ENCODE measurements at regions not wholly inside any gene's neighbourhood (a gene's known extent, or its start where the extent isn't known, plus 50 kb on each side); places are given as distances from the start of the nearest gene placed in this dataset.
"Not testable (repeated sequence)": the region's sequence is repeated elsewhere in the genome, so short reads cannot be mapped to it uniquely, and the experiment has no call there.

DNA sequence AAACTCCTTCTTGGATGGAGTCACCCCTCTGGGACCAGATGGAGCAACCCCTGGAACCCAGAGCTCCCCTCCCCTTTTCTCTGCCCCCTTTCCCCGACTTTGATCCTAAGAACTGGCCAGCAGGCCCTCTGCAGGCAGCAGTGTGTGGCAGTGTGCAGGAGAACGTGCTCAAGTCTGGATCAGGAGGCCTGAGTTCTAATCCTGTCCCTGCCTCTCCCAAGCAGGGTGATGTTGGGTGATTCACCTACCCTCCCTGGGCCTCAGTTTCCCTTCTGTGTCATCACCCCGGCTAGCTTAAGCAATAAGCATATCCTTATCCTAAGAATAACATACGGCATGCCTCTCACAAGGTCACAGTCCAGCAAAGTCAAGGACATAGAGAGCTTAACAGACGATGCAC lies 67.6 kb downstream of the C9orf50 start:
- Histone ChIP-seq H3K27me3 (replicated peaks; ENCODE audit: control insufficient read depth, insufficient read depth, low read length, poor library complexity, severe bottlenecking) (peaks cover 24% of the 10 kb centered on the region), H3K36me3 (ENCODE audit: control insufficient read depth, insufficient read depth, low read length) (no peaks in the 10 kb centered on the region), H3K9me3 (ENCODE audit: control insufficient read depth, low read length) (no peaks in the 10 kb centered on the region), H3K4me1 (ENCODE audit: control insufficient read depth, insufficient read depth, low read length, poor library complexity, severe bottlenecking) (peaks cover 3% of the 10 kb centered on the region), H3K4me3 (ENCODE audit: insufficient read depth, low read depth, low read length, poor library complexity, severe bottlenecking) (no peak overlapping the region), H3K27ac (ENCODE audit: insufficient read depth, low read length, poor library complexity, severe bottlenecking) (no peak overlapping the region)
- DNase-seq, result no peak

DNA sequence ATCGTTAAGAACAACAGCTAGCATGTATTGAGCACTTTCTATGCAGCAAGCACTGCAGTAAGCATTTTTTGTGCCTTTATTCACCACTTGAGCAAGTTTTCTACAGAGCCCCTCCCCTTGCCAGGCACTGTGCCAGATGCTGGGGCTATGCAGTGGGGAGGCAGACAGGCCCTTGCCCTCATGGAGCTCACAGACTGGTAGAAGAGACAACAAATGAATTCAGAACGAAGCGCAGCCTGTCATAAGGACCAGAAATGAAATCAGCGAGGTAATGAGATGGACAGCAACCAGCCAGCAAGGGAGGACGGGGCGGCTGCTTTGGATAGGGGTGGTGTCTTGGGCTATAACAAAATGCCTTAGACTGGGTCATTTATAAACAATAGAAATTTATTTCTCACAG lies 68.8 kb downstream of the C9orf50 start:
- H3K27ac ChIP-seq (ENCODE audit: insufficient read depth, low read length, poor library complexity, severe bottlenecking), result no peak overlapping the region
- no peaks in the 10 kb centered on the region for H3K9me3 ChIP-seq (ENCODE audit: control insufficient read depth, low read length)
- peaks cover 3% of the 10 kb centered on the region for H3K4me1 ChIP-seq (ENCODE audit: control insufficient read depth, insufficient read depth, low read length, poor library complexity, severe bottlenecking)
- no peak overlapping the region for H3K4me3 ChIP-seq (ENCODE audit: insufficient read depth, low read depth, low read length, poor library complexity, severe bottlenecking)
- no peaks in the 10 kb centered on the region for H3K36me3 ChIP-seq (ENCODE audit: control insufficient read depth, insufficient read depth, low read length)
- peaks cover 24% of the 10 kb centered on the region for H3K27me3 ChIP-seq (replicated peaks; ENCODE audit: control insufficient read depth, insufficient read depth, low read length, poor library complexity, severe bottlenecking)
- DNase-seq, result no peak

- no peak for DNase-seq
- no peaks in the 10 kb centered on the region for H3K9me3 ChIP-seq (ENCODE audit: control insufficient read depth, low read length)
- no peak overlapping the region for H3K27ac ChIP-seq (ENCODE audit: insufficient read depth, low read length, poor library complexity, severe bottlenecking)
- peaks cover 3% of the 10 kb centered on the region for H3K4me1 ChIP-seq (ENCODE audit: control insufficient read depth, insufficient read depth, low read length, poor library complexity, severe bottlenecking)
- H3K27me3 ChIP-seq (replicated peaks; ENCODE audit: control insufficient read depth, insufficient read depth, low read length, poor library complexity, severe bottlenecking), result peaks cover 24% of the 10 kb centered on the region
- H3K4me3 ChIP-seq (ENCODE audit: insufficient read depth, low read depth, low read length, poor library complexity, severe bottlenecking), result no peak overlapping the region
- no peaks in the 10 kb centered on the region for H3K36me3 ChIP-seq (ENCODE audit: control insufficient read depth, insufficient read depth, low read length)
These were observed 69.4 kb downstream of the C9orf50 start for GRCh38 chr9:129551393-129551973.

DNA sequence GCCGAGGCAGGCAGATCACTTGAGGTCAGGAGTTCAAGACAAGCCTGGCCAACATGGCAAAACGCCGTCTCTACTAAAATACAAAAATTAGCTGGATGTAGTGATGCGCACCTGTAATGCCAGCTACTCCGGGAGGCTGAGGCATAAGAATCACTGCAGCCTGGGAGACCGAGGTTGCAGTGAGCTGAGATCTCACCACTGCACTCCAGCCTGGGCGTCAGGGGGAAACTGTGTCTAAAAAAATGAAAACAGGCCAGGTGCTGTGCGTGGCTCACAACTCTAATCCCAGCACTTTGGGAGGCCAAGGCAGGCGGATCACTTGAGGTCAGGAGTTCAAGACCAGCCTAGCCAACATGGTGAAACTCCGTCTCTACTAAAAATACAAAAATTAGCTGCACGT lies 69.9 kb downstream of the C9orf50 start:
- H3K4me1 ChIP-seq (ENCODE audit: control insufficient read depth, insufficient read depth, low read length, poor library complexity, severe bottlenecking); H3K9me3 ChIP-seq (ENCODE audit: control insufficient read depth, low read length); H3K36me3 ChIP-seq (ENCODE audit: control insufficient read depth, insufficient read depth, low read length); H3K27ac ChIP-seq (ENCODE audit: insufficient read depth, low read length, poor library complexity, severe bottlenecking); H3K4me3 ChIP-seq (ENCODE audit: insufficient read depth, low read depth, low read length, poor library complexity, severe bottlenecking); DNase-seq: not testable (repeated sequence)
- H3K27me3 ChIP-seq (replicated peaks; ENCODE audit: control insufficient read depth, insufficient read depth, low read length, poor library complexity, severe bottlenecking), result peaks cover 24% of the 10 kb centered on the region

DNA sequence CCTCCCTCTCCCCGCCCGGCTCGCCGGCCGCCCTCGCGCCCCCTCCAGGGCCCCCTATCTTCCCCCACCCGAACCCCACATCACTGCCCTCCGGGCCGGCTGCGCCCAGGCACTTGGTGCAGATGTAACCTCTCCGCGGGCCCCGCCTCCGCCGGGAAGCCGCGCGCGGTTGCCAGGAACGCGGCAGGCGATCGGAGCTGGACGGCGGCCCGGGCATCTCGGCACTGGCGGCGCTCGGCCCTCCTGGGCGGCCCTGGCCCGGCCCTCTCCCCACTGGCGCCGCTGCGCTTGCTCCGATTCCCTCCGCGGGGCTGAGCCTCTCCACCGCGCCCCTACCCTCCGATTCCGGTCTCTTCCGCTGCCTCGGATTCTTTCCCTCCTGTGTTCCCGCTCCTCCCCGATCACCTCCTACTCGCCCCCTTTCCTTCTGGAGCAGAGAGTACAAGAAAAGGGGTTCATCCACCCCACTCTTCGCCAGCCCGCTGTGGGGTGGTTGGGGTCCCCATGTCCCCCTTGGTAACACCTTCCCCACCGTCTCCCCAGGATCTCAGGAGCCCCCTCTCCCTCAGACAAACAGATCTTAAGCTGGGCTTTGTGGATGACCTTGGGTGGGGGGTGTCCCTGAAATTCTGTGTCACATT lies 70.6 kb downstream of the C9orf50 start:
- Histone ChIP-seq H3K27me3 (replicated peaks; ENCODE audit: control insufficient read depth, insufficient read depth, low read length, poor library complexity, severe bottlenecking) (peaks cover 24% of the 10 kb centered on the region), H3K27ac (ENCODE audit: insufficient read depth, low read length, poor library complexity, severe bottlenecking) (no peak overlapping the region), H3K4me3 (ENCODE audit: insufficient read depth, low read depth, low read length, poor library complexity, severe bottlenecking) (peak overlapping the region; percentile 29), H3K9me3 (ENCODE audit: control insufficient read depth, low read length) (no peaks in the 10 kb centered on the region), H3K4me1 (ENCODE audit: control insufficient read depth, insufficient read depth, low read length, poor library complexity, severe bottlenecking) (peaks cover 3% of the 10 kb centered on the region), H3K36me3 (ENCODE audit: control insufficient read depth, insufficient read depth, low read length) (no peaks in the 10 kb centered on the region)
- no peak for DNase-seq

- Histone ChIP-seq H3K27me3 (replicated peaks; ENCODE audit: control insufficient read depth, insufficient read depth, low read length, poor library complexity, severe bottlenecking) (peaks cover 24% of the 10 kb centered on the region), H3K4me1 (ENCODE audit: control insufficient read depth, insufficient read depth, low read length, poor library complexity, severe bottlenecking) (peaks cover 3% of the 10 kb centered on the region), H3K27ac (ENCODE audit: insufficient read depth, low read length, poor library complexity, severe bottlenecking) (no peak overlapping the region), H3K36me3 (ENCODE audit: control insufficient read depth, insufficient read depth, low read length) (no peaks in the 10 kb centered on the region), H3K9me3 (ENCODE audit: control insufficient read depth, low read length) (no peaks in the 10 kb centered on the region), H3K4me3 (ENCODE audit: insufficient read depth, low read depth, low read length, poor library complexity, severe bottlenecking) (peak overlapping the region; percentile 29)
- no peak for DNase-seq
These were observed 71.2 kb downstream of the C9orf50 start for GRCh38 chr9:129549684-129550083.

DNA sequence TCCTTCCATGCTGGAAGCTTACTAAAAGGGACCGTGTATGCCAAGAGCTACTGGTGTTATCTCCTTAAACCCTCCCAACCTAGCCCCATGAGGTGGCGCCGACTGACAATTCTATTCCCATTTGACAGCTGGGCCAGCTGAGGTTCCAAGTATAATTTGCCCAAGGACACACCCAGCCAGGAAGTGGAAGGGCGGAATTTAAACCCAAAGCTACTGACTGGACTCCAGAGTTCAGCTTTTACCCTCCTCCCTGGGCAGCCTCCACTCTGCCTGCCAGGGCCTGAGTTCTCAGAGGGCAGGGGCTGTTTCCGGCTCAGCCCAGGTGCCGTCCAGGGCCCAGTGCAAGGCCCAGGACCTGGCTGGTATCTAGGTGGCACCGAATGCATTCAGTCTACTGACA lies 71.8 kb downstream of the C9orf50 start:
- H3K4me1 ChIP-seq (ENCODE audit: control insufficient read depth, insufficient read depth, low read length, poor library complexity, severe bottlenecking), result peaks cover 3% of the 10 kb centered on the region
- no peak overlapping the region for H3K4me3 ChIP-seq (ENCODE audit: insufficient read depth, low read depth, low read length, poor library complexity, severe bottlenecking)
- H3K27ac ChIP-seq (ENCODE audit: insufficient read depth, low read length, poor library complexity, severe bottlenecking), result no peak overlapping the region
- H3K27me3 ChIP-seq (replicated peaks; ENCODE audit: control insufficient read depth, insufficient read depth, low read length, poor library complexity, severe bottlenecking), result peaks cover 24% of the 10 kb centered on the region
- H3K9me3 ChIP-seq (ENCODE audit: control insufficient read depth, low read length), result no peaks in the 10 kb centered on the region
- DNase-seq, result no peak
- no peaks in the 10 kb centered on the region for H3K36me3 ChIP-seq (ENCODE audit: control insufficient read depth, insufficient read depth, low read length)

DNA sequence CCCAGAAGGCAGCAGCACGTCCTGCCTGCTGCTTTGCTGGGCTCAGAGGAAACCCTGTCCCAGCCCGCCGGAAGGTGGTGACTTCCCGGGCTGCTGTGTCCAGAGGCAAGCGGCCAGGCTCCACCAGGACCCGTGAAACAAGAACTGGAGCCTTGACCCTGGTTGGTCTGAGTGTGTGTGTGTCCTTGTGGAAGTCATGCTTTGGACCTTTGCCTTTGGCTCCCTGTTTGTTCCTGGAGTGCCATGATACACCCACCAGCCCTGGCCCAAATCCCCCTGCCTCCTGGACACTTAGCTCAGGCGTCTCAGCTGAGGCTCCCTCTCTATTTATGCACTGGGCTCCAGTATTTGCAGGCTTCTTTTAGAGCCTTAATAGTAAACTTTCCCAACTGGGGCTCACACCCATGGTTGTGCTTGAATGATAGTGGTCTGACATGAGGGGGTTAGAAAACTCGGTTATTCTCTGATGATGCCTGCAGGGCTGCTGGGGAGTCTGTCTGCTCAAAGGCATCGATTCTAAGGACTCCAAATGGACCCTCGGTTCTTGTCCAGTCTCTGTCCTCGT lies 72.2 kb downstream of the C9orf50 start:
- DNase-seq, result no peak
- peaks cover 3% of the 10 kb centered on the region for H3K4me1 ChIP-seq (ENCODE audit: control insufficient read depth, insufficient read depth, low read length, poor library complexity, severe bottlenecking)
- no peaks in the 10 kb centered on the region for H3K36me3 ChIP-seq (ENCODE audit: control insufficient read depth, insufficient read depth, low read length)

GRCh38 chr9:129547869-129548570 lies 72.9 kb downstream of the C9orf50 start:
- Histone ChIP-seq H3K36me3 (ENCODE audit: control insufficient read depth, insufficient read depth, low read length) (no peaks in the 10 kb centered on the region), H3K27me3 (replicated peaks; ENCODE audit: control insufficient read depth, insufficient read depth, low read length, poor library complexity, severe bottlenecking) (peaks cover 24% of the 10 kb centered on the region), H3K4me1 (ENCODE audit: control insufficient read depth, insufficient read depth, low read length, poor library complexity, severe bottlenecking) (peaks cover 3% of the 10 kb centered on the region), H3K9me3 (ENCODE audit: control insufficient read depth, low read length) (no peaks in the 10 kb centered on the region), H3K27ac (ENCODE audit: insufficient read depth, low read length, poor library complexity, severe bottlenecking) (no peak overlapping the region), H3K4me3 (ENCODE audit: insufficient read depth, low read depth, low read length, poor library complexity, severe bottlenecking) (no peak overlapping the region)
- DNase-seq, result no peak

More for the DNA sequence above, 72.2 kb downstream of the C9orf50 start:
- Histone ChIP-seq H3K27me3 (replicated peaks; ENCODE audit: control insufficient read depth, insufficient read depth, low read length, poor library complexity, severe bottlenecking) (peaks cover 24% of the 10 kb centered on the region), H3K9me3 (ENCODE audit: control insufficient read depth, low read length) (no peaks in the 10 kb centered on the region), H3K4me3 (ENCODE audit: insufficient read depth, low read depth, low read length, poor library complexity, severe bottlenecking) (no peak overlapping the region), H3K27ac (ENCODE audit: insufficient read depth, low read length, poor library complexity, severe bottlenecking) (no peak overlapping the region)

- H3K27ac ChIP-seq (ENCODE audit: insufficient read depth, low read length, poor library complexity, severe bottlenecking), result no peak overlapping the region
- no peaks in the 10 kb centered on the region for H3K36me3 ChIP-seq (ENCODE audit: control insufficient read depth, insufficient read depth, low read length)
- no peak overlapping the region for H3K4me3 ChIP-seq (ENCODE audit: insufficient read depth, low read depth, low read length, poor library complexity, severe bottlenecking)
- no peak for DNase-seq
- H3K9me3 ChIP-seq (ENCODE audit: control insufficient read depth, low read length), result no peaks in the 10 kb centered on the region
- H3K4me1 ChIP-seq (ENCODE audit: control insufficient read depth, insufficient read depth, low read length, poor library complexity, severe bottlenecking), result peaks cover 3% of the 10 kb centered on the region
- peaks cover 24% of the 10 kb centered on the region for H3K27me3 ChIP-seq (replicated peaks; ENCODE audit: control insufficient read depth, insufficient read depth, low read length, poor library complexity, severe bottlenecking)
These were observed 73.8 kb downstream of the C9orf50 start for GRCh38 chr9:129547063-129547462.
